GM21825 (cell line): ENCODE measurements at regions not wholly inside any gene's neighbourhood (a gene's known extent, or its start where the extent isn't known, plus 50 kb on each side); places are given as distances from the start of the nearest gene placed in this dataset.
"Not testable (repeated sequence)": the region's sequence is repeated elsewhere in the genome, so short reads cannot be mapped to it uniquely, and the experiment has no call there.

Experiments used
- ATAC-seq: cut with Tn5 transposase; IDR thresholded peaks from one replicate; pipeline ENCODE4 v1.9.1; 2021; ENCODE audit warnings: mild to moderate bottlenecking, moderate library complexity; ENCODE audit not compliant: unreplicated experiment

DNA sequence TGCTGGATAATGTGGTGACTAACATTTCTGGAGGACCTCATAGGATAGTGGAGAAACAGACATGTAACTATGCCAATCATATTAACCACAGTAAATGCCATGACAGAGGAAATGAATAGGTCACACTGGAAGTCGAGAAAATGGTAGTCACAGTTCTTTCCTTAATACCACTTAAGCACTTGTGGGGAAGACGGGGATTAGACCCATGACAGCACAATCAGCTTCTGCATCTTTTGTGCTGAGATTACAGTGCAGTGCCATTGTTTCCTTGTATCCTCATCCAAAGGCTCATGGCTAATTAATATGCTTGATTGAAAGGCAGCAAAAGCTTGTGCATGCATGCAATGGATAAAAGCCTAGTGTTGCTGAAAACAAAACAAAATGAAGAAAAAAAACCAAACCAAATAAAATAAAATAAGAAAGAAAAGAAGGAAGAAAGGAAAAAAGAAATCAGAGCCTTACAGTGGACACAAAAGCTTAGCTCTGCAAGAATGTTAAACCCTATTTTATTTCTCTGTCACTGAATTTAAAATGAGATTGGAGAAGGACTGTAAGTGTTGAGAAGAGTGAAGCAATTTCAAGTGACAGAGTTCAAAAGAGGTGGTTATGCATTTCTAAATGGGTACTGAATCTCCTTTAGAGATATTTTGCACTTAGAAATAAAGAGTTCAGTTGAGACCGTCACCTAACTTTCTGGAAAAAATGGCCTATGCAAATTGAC is 1011.9 kb downstream of the CDH8 start:
- ATAC-seq: no peak

DNA sequence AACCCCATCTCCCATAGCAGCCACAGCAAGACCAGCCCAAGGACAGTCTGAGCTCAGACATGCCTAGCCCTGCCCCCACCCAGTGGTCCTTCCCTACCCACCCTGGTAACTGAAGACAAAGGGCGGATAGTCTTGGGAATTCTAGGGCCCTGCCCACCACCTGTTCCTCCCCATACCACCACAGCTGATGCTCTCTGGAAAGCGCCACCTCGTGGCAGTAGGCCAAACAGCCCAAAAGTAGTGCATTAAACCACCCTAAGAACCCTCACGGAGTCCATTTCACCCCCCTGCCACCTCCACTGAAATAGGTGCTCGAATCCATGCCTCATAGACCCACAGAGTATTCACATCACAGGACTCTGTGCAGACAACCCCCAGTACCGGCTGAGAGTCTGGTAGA is 1021.4 kb downstream of the CDH8 start:
- ATAC-seq: no peak

DNA sequence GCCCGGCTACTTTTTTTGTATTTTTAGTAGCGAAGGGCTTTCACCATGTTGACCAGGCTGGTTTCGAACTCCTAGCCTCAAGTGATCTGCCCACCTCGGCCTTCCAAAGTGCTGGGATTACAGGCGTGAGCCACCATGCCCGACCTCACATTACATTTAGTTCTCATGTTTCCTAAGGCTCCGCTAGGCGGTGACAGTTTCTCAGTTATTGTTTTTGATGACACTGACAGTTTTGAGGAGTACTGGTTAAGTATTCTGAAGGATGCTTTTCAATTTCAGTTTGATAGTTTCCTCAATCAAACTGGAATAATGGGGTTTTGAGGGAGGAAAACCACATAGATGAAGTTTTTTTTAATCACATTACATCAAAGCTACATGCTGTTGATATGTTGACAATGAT is 1028.5 kb downstream of the CDH8 start:
- no peak for ATAC-seq

DNA sequence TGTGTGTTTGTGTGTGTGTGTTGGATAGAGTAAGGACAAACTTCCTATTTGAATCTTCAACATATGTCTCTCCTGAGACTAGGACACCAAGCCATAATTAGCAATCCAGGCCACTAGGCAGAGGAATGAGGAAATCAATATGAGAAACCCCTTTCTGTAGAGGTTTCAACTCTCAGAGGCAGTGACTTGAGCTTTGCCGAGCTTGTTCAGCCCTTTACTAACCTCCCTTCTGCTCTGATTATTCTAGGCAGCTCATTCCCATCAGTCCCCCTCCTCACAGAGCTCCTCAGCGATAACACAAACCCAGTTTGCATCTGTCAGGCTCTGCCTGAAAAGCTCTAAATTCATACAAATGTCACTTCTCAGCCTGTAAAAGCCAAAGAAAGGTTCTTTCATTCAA is 1030.3 kb downstream of the CDH8 start:
- no peak for ATAC-seq

DNA sequence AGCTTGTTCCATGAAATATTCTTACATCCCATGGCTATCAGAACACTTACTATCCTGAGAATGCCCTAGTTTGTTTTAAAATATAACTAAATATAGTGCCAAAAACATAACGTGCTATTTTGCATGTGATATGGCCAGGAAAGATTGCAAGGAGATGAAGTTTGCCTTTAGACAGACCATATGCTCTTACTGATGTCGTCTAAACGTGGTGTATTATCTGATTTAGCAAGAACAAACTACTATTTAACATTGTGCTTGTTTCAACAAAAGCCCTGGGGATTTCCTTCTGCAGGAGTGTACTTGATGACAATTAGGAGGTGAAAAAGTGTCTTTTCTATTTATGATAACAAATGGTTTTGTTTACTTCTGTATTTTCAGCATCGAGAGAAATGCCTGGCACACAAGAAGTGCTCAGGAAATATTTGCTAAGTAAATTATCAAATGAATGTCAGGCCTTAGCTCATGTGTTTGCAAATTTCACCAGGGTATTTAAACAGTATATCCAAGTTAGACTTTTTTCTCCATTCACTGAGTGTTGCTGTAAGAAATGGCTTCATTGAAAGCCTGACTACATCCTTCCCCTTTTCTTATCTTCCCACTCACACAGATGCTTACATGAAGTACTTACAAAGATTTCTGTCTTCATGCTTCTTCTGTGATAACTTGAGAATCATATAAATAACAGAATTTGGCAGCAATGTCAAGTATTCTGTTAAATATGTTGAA is 1033.6 kb downstream of the CDH8 start:
- ATAC-seq: no peak

DNA sequence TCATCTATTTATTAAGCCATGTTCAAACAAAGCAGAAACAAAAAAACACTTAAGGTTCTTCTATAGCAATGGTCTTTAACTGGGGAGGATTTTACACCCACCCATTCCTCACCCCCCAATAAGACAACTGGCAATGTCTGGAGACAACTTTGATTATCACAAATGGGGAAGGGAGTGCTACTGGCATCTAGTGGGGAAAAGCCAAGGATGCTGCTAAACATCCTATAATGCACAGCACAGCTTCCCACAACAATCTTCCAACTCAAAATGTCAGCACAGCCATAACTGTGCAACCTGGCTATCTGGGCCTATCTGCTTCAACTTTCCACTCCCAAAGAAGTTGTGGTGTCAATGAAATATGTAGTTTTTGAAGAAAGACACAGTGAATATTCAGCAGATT is 1044.4 kb downstream of the CDH8 start:
- no peak for ATAC-seq

DNA sequence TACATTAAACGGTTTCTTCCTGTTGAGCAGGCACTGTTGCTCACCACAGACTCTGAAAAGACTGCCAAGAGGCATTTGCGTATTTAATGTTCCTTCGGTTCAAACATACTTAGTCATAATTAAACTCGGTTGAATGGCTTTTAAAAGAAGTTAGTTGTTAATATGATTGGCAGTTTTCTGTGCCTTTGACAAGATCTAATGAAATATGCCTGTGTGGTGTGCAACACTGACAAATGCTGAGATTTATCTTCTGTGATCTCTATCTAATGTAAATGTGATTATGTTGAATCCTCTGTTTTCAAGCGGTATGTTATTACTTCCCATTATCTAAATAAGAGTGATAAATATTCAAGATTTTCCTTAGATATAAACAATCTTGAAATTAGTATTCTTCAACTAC is 1046.6 kb downstream of the CDH8 start:
- ATAC-seq: no peak

DNA sequence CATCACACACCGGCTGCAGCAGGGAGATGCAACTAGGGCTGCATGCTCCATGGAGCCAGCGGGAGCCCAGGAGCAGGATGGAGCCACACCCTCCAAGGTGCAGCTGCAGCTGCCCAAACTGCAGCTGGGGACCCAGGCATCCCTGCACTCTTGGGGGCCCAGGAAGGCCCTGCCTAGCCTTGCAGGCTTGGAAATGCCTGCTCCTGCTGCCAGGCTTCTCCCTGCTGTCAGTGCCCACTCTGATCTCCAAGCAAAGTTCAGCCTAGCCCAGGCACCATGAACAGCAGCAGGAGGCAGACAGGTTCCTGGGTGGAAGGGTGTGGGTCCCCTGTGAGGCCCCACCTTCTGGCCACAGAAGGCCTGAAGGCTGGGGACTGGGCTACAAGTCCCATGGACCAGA is 1057.1 kb downstream of the CDH8 start:
- no peak for ATAC-seq

DNA sequence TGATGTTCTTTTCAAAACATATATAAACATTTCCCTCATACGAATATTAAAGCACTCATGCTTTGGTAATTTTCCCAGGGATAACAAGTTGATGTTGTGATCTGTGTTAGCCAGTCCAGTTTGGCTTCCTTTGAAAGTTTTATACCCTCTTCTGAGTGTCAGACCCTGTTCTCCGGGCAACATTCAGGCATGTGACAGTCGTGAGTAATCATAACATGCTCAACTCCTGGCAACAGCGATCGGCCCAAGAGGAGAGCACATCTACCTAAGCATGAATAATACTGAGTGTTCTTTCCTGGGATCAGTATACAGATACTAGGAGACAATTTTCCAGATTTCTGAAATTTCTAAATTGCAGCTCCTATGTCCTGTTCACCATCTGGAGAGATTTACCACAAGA is 1086.4 kb downstream of the CDH8 start:
- no peak for ATAC-seq

DNA sequence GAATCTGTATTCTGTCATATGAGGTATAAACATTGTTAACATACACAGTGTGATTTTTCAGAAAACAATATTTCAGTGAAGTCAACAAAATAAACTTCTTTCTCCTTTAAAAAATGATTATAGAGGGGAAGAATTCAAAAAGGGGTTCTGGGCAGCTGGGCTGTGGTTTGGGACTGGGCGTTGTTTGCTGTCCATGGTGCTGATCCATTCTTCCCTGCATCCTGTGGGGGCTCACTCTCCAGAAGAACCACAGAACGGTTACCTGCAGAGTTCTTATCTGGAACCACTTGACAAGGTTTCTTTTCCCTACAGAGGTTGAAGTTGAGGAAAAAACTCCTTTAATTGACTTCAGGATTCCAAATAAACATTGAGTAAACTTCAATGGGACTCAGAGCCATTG is 1091.0 kb downstream of the CDH8 start:
- ATAC-seq: no peak

DNA sequence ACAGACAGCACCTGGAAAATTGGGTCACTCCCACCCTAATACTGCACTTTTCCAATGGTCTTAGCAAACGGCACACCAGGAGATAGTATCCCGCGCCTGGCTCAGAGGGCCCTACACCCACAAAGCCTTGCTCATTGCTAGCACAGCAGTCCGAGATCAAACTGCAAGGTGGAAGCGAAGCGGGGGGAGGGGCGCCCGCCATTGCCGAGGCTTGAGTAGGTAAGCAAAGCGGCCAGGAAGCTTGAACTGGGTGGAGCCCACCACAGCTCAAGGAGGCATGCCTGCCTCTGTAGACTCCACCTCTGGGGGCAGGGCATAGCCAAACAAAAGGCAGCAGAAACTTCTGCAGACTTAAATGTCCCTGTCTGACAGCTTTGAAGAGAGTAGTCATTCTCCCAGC is 1100.0 kb downstream of the CDH8 start:
- not testable (repeated sequence) for ATAC-seq

DNA sequence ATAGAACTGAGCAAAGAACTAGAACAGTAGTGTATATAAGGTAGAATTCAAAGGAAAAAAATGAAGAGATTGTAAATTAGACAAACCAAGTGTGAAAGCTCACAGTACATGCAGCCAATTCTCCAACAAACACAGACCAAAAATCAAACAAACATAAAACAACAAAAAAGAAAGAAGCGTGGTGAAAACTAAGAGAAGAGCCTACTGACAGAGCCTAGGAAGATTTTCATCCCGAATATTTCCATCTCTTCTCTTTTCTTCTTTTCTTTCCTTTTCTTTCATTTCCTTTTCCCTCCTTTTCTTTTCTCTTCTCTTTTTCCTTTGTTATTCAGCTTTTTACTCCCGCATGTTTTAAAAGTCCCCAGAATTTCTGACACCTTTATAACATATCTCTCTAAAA is 1103.6 kb downstream of the CDH8 start:
- ATAC-seq: no peak

DNA sequence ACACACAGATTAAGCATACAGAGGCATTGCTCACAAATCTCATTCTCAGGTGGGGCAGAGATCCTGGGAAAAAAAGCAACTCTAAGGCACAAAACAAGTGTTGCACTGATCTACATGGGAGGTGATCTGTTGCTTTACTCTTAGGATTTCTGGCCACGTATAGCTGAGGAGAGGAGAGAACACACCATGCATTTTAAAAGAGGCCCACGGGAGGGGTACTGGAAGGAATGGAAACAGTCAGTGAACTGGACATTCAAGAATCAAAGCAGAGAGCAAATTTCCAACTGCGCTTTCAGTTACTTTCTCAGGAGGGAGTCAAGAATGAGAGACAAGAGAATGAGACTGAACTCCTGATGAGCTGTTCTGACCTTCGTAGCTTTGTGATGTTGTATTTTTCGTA is 1105.9 kb downstream of the CDH8 start:
- ATAC-seq: no peak

DNA sequence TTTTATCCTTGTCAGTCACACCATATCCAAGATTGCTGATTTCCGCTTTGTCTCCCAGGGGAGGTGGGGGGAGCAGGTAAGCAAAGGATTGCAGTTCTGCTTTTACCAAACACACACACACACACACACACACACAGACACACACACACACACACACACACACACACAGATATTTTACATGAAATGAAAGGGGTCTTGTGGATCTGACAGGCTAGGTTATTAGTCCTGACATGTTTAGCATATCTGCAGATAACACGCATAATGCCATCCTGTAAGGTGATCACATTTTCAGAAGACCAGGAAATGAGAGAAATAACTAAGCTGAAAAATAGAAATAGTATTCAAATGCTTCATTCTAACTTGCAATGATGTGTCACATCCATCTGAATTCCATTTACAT is 1113.3 kb downstream of the CDH8 start:
- no peak for ATAC-seq

DNA sequence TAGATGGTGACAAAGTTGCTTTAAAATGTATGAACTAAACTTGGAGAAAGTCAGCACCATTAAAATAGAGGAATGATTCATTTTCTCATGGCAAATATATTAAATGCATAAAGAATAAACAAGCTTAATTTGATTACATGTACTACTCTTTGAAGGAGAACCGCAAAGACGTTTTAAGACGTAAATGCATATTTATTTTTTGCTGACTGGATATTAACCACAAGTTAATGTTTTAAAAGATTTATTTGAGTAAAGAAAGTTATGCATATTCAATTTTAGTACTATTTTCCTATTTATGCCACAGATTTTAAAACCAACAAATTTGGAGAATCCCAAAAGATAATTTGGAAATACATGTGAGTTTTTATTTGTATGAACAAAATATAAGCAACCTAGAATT is 1121.9 kb downstream of the CDH8 start:
- no peak for ATAC-seq

DNA sequence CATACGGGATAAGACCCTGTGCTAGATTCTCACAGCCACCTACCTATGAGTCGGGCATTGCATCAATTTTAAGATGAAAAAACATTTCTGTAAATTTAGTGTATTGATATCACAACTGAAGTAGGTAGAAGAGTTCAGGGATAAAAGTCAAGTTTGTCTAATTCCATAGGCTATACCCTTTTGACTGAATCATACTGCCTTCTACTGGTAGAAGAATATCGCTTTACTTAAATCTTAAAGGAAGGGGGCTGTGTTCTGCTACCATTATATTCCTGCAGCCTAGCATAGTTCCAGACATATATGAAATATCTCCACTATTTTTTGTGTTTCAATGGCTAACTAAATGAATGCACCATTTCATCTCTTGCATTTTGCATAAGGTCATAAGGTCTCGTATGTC is 1128.6 kb downstream of the CDH8 start:
- ATAC-seq: no peak

DNA sequence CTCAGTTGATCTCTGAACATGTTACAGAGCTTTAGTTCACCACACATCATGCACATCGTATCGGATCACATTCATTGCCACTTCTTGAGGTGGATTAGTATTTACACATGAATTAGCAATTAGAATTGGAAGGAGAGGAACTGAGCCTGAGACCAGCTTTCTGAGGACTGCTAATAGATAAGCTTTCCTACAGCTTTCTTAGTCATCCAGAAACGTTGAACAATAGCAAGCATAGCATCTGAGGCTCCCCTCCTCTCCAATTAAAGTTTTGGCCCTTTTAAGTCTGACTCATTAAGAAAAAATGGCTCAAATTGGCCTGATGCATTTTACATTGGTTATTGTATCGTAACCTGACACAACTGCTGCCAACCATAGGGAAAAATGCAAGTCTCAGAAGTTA is 1130.4 kb downstream of the CDH8 start:
- ATAC-seq: no peak

DNA sequence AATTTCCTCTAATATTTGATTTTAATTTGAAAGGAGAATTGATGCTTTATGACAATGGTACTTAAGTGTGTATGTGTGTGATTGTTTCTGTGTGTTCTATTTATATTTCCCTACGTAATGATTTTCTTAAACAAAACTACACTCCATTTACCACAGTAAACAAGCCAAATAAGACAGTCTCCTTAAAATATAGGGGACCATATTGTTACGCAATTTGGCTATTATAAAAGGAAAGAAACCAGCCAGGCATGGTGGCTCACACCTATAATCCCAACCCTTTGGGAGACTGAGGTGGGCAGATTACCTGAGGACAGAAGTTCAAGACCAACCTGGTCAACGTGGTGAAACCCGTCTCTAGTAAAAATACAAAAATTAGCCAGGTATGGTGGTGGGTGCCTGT is 1134.1 kb downstream of the CDH8 start:
- ATAC-seq: no peak

DNA sequence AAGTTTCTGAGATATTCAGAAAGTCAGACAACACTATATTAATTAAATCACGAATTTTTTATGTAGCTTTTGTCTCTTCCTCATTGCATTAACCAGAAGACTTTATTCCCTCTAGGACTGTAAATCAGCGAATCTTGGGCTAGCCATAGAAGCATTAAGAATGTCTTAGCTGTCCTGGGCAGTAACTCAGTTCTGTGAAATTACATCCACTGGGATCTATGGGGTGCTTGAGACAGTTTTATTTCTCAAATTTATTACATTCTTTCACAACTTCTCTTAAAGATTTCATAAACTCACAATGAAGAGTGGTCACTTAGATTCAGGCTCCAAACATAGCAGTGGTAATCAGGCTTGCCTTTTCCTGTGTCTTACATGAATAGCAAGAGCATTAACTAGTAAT is 1153.4 kb downstream of the CDH8 start:
- ATAC-seq: no peak

DNA sequence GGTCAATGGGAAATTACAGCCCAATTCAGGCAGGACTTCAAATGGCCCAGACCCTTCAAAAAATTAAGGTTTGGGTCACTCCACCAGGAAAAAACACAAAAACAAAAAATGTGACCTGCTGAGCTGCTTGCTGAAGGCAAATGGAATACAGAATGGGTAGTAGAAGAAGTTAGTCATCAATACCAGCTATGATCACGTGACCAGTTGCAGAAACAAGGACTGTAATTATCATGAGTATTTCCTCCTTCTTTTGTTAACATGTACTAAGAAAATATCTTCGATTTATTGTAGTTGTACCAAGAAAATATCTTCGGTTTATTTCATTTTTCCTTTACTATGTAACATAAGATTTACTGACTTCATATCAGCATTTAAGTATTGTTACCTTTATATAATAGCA is 1183.6 kb downstream of the CDH8 start:
- no peak for ATAC-seq

DNA sequence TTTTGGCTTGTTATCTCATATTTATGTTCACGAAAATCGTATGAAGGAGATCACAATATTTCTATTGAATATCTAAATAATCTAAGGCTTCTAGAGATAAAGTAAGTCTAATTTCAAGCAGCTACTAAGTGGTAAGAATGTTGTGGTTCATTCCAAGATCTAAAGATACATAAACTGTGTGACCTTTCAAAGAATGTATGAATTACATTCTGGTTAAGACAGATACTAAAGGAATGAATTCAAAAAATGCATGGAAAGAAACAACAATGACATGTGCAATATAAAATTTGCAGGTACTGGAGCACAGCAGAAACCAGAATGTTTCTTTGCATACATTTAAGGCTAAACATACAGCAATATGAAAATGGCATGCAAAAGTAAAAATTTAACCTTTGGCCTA is 1214.6 kb downstream of the CDH8 start:
- ATAC-seq: no peak

DNA sequence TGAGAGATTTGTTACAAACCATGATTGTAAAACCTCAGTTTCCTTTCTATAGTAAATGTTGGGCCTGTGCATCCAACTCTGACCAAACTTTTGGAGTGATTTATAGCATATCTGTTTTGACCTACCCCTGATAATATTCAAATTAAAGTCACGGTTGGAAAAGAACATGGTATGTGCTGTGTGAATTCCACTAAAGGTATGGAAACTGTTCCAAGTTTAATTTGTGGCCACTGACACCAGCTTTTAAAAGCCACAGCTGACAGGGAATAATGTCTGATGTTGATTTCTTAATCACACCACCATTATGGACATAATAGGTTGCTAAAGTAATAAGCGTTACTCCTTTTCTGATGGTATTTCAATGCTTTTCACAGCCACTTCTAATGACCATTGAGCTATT is 1215.9 kb downstream of the CDH8 start:
- ATAC-seq: no peak

DNA sequence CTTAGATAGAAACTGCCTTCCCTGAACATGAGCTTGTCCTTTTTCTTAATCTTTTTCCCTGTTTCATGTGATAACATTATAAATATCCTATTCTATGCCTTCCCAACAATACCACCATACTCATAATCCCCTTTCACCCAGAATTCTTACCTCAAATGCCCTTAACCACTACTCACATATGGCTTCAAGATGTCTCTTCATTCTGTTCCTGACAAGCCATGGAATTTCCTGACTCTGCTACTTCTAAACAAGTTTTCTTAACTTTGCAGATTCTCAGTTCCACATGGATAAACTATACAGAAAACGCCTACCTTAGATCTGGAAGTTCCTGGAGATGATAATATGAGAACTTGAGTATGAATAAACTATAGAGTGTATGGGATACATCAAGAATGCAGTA is 1217.8 kb downstream of the CDH8 start:
- ATAC-seq: no peak
